HG02973 (cell line): ENCODE measurements at regions not wholly inside any gene's neighbourhood (a gene's known extent, or its start where the extent isn't known, plus 50 kb on each side); places are given as distances from the start of the nearest gene placed in this dataset.

Experiments
- ATAC-seq: cut with Tn5 transposase; IDR thresholded peaks from one replicate; pipeline ENCODE4 v1.9.1; 2021; ENCODE audit warnings: moderate library complexity; ENCODE audit not compliant: unreplicated experiment

DNA sequence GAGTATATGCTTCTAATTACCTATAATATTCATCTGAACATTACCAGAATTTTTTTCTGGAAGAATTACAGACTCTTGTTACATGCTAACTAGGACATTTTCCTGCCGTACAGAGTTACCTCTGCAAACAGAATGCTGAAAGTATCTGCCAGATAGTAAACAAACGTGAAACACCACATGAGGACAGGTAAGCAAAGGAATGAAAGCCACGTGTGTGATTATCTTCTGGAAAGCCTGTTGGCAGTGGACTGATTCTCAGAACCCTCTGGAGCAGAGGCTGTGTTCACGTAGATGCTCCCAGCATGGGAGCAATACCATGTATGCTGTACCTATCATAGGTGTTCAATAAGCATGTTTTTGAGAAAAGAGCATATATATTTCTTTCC, 472.6 kb downstream of the ENC1 start:
- no peak for ATAC-seq

DNA sequence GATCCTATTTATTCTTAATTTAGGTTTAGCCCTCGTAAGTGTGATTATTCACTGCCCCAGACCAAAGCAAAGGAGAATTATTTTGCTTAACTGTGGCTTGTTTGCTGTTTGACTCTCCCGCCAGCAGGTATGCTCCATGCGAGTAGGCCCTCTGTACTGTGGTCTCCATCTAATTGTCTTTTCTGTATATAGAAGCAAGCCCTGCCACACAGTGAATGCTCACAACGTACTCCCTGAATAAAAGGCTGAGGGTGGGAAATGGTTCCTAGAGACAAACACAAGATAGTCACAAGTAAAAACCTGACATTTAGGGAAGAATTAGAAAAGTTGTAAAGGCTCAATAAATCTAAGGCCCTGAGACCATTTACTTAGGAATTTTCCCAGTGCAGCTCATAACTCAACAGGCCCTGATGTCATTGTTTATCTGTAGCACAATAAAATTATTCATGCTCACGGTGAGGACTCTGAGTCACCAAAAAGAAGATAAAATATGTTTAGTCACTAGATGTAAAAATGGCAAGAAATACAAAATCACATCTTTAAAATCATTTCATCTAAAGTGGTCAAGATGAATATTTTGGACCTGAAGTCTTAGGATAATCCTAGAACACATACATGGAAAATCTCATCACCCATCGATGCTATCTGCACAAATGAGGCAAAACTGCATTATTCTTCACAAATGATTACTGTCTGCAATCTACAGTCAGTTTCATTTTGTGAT, 473.2 kb downstream of the ENC1 start:
- ATAC-seq = no peak

DNA sequence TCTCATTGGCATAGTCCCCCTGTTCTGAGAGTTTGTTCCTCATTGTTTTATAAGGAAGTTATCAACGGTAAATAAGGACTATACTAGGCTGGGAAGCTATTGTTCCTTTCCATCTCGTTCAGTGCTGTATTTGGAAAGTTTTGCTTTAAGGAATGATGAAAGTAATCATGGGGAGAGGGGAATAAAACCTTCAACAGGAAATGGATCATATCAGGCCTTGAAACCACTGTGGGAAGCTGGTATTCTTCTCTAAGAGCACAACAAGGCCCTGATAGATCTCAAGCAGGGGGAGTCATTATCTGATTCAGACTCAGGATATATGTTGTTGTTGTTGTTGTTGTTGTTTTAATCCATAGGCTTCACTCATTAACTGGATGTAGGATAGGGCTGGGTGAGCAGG, 474.5 kb downstream of the ENC1 start:
- ATAC-seq = no peak

DNA sequence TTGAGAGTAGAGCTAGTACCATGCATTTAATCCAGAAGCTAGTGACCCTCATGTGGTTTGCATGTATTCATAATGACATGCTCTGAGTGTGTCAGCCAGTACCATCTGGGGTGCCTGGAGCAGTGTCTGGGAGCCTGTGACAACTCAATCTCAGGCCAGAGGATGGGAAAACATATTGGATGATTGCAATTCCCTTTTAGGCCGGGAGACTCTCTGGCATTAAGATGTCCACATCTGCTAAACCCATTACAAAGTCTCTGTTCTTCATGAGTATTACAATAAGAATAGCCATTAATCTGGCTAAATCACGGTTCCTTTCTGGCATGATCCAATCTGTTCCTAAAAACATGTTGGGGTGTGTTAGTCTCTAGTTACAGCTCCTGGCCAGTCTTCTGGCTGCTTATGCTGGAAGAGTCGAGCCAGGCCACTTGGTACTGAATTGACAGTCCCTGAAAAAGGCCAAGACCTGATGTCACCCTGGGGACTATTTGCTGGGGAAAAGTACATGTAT, 475.7 kb downstream of the ENC1 start:
- ATAC-seq = no peak

DNA sequence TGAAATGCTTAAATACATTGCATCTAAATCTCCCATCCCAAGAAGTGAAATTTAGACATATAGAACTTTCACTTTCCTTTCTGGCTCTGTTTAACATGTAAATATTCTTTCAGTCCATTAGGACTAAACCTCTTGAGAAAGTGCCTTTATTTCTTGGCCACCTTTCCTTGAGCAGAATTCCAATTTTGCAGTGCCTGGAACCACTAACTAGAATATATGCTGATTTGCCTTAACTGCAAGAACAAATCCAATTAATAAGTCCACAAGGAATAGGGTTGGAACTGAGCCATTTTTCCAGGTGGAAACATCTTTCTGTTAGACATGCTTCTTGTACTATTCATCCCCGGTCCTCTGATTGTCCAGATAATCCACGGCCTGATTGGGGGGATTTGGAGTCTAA, 478.0 kb downstream of the ENC1 start:
- ATAC-seq = no peak

DNA sequence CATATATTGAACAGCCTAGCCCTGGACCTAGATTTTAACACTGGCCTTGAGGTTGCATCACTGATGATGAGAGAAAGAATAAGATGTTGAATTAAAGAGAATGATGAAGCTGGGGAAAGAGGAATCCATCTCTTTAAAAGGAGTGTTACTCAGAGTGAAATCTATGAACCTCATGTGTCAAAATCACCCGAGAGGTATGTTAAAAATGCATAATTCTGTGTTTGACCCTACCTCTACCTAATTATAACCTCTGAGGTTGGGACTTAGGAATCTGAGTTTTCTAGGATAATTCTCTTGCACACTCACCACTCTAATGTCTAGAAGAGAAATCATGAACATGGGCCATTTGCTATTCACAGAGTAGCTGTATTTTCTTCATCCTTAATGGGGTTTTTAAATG, 479.4 kb downstream of the ENC1 start:
- ATAC-seq = no peak

DNA sequence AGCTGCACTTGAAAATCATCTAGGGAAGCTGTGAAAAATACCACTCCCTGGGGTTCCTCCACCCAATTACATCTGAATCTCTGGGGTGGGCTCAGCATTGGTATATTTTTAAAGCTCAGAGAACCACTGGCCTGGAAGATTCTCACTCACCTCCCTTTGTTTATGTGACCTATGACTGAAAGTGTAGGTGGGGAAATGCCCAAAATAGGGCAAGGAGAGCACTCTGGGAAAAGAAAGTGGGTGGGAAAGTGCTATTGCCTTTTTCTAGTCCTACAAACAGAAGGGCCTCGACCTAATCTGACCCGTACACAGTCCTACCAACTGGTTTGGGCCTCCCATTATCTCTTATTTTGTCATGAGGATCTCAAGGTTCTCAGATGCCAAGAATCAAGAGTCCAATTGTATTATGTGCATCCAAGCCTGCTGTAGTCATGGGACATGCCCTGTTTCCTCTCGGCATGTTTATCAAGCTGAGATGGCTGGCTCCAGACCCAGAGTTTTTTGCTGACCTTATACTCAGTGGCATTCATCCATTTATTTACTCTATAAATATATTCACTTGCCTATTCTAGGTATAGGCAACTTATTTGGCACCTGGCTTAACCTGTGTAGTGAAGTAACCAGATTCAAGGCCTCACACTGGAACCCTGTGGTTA, 483.7 kb downstream of the ENC1 start:
- ATAC-seq = no peak

DNA sequence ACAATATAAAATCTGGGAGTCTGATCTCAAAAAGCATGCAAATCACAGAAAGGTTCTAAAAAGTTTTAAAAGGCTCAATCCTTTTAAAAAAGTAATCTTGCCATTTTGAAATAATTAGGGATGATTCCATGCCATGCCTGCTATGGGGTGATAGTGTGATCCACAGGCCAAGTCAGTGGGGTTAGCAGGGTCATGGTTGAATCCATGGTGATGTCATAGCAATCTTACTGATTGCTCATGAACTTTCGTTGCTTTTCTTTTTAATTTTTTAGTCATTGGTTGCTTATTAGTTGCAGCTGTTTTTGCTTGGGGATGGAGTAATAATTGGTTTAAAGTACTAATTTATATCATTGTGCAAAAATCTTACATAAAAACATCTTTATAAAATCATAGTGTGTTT, 485.0 kb downstream of the ENC1 start:
- ATAC-seq = no peak

DNA sequence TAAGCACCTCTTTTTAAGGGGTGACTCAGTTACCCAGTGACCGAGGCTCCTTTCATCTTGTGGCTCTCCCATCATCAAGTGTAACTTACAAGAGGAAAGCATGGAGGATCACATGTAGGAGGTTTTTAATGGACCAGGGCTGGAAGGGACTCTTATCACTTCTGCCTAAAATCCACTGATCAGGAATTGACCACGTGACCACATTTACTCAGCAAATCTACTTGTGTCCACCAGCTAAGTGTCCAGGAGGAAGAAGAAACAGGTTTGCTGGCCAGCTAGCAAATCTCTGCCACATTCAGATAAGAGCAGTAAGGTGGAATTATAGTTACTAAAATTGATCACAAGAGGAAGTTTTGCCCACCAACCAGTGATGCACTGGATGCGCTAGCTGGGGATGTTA, 486.0 kb downstream of the ENC1 start:
- no peak for ATAC-seq

DNA sequence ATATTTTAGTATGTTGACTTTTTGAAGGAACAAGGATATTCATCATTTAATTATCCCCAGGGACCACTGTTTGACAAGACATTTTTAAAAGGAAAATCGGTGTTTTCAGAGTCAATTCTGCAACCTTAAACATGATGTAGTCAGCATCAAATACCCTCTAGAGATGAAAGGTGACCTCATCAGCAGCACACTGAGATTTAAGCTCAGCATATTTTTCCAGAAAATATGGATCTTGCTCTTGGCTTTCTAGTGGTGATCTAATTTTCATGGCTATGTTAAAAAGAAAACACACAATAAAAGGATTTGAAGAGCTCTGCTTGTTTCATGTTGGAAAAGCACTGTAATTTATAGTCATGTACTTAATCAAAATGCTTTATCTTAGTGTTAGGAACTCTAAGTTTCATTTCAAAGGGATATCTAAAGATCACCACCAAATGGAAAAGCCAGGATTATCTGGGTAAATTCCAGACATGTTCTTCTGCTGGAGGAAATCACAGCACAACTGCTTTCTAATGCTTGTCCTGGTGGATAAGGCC, 487.2 kb downstream of the ENC1 start:
- no peak for ATAC-seq

DNA sequence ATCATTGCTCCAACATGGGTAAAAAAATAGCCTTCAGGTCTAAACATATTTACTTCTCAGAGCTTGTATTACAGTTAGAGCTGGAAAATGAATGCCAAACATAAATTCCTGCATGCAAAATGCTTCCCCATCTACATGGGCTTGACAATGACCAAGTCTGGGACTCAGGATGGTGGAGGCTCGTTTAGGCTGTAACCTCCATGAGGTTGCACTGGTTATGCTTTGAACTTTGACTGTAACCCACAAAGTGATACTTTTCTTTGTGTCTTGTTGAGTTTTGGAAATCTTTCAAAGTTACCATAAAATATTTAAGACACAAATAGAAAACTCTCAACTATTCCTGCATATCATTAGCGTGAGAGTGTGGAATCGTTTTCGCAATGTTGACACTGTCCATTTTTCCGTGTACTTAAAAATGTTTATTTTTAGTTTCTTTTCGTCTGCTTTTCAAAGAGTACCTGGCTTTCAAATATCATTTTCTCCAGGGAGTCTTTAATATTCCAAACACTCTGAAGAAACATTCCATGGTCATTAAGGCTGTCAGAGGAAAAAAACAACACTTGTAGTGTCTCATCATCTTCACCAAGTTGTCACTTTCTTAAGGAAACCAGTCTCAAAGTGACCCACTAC, 487.8 kb downstream of the ENC1 start:
- ATAC-seq = no peak

DNA sequence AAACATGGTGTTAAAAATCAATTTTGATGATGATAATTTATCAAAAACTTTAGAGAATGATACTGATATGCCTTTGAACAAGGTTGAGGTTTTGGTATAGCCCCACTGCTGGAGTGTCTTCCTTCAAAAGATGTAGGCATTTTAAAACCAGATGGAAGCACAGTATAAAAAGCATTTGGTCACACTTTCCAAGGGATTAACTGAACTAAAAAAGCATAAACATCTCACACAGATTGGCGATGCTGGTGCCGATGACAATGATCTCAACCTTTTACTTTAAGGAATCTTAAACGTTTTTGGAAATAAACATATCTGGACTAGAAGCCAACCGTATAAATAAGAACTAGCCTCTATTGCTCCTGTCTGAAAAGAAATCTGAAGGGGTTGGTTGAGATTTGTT, 488.4 kb downstream of the ENC1 start:
- ATAC-seq = no peak

DNA sequence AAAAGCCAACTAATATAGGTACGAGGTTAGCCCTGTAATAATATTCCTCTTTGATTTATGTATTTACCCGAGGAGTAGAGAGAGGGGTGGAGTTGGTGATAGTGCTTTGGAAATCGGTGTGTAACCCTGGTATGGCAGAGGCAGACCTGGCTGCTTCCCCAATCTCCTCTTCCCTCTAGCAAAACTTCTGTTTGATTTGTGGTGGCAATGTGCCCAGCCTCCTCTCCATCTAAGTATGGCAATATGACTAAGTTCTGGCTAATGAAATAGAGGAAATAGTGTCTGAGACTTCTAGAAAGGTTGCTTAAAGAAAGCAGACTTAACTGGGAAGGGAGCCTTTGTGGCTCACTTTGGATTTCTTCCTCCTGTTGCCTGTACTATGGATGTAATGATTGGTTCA, 491.1 kb downstream of the ENC1 start:
- ATAC-seq = no peak

DNA sequence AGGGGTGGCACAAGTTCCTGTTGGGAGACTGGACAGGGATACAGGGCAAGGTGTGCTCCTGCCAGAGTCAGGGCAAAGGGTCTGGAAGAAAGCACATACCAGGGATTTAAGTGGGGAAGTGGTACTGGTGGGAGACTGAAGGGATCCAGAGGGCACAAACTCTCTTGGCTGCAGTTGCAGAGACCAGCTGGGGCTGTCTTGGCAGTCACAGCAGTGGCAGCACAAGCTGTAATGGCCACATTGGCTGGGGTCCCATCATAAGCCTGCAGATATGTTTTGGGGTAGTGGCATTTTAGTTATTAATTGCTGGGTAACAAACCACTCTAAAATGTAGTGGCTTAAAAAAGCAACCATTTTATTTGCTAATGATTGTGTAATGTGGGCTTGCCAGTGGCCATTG, 492.2 kb downstream of the ENC1 start:
- no peak for ATAC-seq

DNA sequence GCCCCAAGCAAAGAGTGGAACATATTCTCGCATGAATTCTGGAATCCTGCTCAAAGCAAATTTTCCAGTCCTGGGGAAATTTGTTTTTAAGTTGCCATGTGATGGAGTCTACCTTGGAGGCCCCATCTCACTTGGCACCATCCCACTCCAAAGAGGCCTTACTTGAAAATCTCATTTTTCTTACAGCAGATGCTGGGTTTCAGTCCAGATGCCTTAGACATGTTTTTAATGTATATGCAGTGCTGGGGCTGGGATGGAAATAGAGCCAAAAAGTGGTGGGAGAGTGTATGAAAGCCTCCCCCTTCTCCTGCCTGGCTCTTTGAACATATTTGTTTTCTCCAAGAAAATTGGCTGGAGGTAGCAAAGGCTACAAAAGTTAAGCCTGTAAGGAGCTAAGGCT, 493.7 kb downstream of the ENC1 start:
- ATAC-seq = no peak

DNA sequence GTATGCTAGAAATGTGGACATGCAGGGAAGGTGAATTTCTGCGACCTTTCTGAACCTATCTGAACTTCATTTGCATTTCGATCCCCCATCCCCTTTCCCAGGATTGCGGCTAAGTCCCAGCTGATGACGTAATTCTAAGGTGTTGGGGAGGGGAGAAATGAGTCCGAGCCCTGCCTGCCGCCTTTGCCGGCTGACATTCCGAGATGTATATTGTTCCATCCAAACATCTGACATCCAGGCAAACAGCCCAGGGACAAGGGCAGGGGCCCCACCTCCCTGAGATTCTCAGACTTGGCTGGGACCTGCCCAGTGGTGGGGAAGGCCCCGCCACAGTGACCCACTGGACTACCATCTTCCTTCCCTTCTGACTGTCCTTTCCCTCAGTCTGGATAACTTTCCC, 494.6 kb downstream of the ENC1 start:
- no peak for ATAC-seq

DNA sequence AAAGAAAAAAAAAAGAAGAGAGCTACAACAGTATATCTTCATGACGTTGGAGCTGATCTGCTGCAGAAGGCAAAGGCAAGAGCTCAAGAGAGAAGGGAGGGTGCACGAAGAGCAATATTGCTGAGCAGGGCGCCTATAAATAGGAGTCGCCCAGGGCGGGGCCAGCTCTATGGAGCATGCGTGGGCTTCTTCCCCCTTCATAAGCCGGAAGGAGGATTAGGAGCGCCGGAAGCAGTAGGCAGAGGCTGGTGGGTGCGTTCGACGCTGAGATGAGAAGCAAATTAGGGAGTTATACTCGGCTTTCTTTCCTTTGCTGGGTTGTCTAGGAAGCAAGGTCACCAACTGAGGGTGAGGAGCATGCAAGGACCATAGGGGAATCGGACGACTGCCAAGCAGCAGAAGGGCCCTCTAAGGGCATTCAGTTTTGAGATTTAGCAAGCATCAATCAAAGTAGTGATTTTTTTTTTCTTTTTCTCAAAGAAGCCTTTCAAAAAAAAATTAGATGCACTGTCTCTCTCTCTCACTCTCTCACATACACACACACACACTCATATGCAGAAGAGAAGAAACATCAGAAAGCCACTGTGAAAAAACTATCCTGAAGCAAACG, 496.7 kb downstream of the ENC1 start:
- ATAC-seq = no peak

DNA sequence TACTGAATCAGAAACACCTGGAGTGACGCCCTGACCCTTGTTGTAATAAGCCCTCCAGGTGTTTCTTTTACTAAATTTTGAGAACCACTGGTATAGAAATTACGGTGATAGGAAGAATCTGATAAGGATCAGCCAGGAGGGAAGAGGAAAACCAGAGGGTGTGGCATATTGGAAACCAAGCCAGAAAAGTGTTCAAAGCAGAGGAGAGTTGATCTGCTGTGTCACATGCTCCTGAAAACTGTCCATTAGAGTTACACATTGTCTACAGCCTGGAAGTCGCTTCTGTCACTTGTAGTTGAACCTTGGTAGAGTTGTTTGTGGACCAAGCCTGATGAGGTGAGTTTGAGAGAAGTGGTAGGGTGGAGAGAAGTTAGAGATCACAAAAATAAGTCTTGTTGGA, 497.4 kb downstream of the ENC1 start:
- no peak for ATAC-seq

DNA sequence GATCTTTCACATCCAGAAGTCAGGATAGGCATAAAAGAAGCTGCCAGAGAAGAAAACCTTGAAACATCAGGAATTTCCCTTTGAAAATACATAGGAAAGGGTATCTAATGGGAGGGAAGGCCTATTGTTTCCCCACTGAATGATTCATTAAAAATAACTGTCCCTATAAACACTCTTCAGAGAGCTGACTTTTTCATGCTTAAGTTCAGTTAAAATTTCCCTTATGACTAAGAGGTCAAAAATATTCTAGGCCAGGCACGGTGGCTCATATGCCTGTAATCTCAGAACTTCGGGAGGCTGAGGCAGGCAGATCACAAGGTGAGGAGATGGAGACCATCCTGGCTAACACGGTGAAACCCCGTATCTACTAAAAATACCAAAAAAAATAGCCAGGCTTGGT, 499.5 kb downstream of the ENC1 start:
- ATAC-seq = no peak

DNA sequence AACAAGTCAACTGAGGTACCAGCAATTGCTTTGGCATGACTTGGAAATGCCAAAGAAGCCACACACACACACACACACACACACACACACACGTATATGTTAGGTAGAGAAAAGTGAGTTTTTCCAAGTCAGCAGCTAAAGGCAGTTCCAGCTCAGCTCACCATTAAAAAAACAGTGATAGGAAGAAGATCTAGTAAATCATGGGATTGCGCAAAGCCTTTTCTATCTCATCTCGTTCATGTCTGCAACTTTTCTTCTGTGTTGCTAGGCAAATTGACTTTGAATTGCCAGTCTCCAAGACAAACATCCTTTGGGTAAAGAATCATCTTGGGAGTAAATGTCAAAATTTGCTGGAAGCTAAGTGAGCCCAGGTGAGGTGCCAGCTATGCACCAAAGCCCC, 500.1 kb downstream of the ENC1 start:
- no peak for ATAC-seq

DNA sequence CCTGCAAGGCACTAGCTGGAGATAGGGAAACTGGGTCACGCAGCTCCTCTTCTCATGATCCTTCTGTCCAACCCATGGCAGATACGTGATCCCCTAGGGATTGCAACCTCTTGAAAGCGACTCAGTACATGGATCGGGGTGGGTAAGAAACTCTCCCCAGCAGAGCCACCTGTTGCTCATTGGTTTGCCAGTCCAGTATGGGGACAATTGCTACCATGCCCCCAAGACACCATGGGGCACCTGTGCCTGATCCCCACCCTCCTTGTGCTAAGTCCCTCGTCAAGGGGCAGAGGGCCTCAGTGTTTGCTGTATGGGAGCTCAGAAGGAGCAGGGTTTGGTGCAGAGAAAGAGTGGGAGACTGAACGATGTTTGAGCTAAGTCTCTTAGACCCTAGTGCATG, 500.9 kb downstream of the ENC1 start:
- ATAC-seq = no peak

DNA sequence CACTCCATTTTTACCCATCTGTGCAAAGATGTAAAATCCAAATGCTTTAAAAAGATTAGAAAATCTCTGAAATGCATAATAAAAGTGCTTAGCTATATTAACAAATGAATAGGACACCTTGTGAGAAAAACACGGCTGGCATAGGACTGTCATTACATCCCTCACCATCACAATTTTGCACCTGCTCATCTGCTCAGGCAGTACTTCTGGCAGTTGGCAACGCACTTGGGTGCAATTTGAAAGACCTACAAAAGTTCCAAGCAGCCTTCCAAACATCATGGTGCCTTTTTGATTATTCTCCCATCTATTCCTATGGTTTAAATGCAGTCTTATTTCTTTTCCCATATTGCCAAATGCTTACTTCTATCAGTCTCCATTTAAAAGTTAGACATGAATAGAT, 501.8 kb downstream of the ENC1 start:
- no peak for ATAC-seq
